H1 (cell line): ENCODE measurements at regions not wholly inside any gene's neighbourhood (a gene's known extent, or its start where the extent isn't known, plus 50 kb on each side); places are given as distances from the start of the nearest gene placed in this dataset.

ENCODE experiments used
- CTCF ChIA-PET: fragments of 300-600 bp; sonication (Branson Sonifier 250); formaldehyde crosslinking; loops from one replicate; lab custom pipeline; 2021; ENCODE audit not compliant: partially characterized antibody; lab: Charles Lee
- POLR2A ChIA-PET: fragments of 300-600 bp; sonication (Branson Sonifier 250); formaldehyde crosslinking; loops from one replicate; lab custom pipeline; 2021; ENCODE audit warnings: inconsistent platforms; ENCODE audit not compliant: partially characterized antibody; lab: Charles Lee
- DNase-seq, 2 experiments: peaks; one replicate each; pipeline versions ENCODE4 v3.0.0 to v3.0.0-alpha.2; 2010 to 2022; ENCODE audit warnings: low spot score in 2 of 2, low read depth in 1 of 2, mixed read lengths in 1 of 2
- FAIRE-seq: peaks from 2 replicates; lab custom pipeline; 2011; peaks lifted over from hg19 to GRCh38; lab: Jason Lieb, UNC
- H2AFZ ChIP-seq: 2 replicates; pipeline ENCODE4 v1.8.1; 2012; ENCODE audit warnings: low read length, inconsistent platforms
- H2AK5ac ChIP-seq: 2 replicates; pipeline ENCODE4 v1.6.1; 2013; ENCODE audit warnings: low read depth, low read length
- H2BK120ac ChIP-seq: replicated peaks from 2 replicates; pipeline ENCODE3; 2013; ENCODE audit warnings: low read depth, low read length, inconsistent platforms
- H2BK12ac ChIP-seq: 2 replicates; pipeline ENCODE4 v1.6.1; 2013; ENCODE audit warnings: low read depth, low read length
- H2BK15ac ChIP-seq: 2 replicates; pipeline ENCODE4 v1.6.1; 2013; ENCODE audit warnings: low read length
- H2BK20ac ChIP-seq: 2 replicates; pipeline ENCODE4 v1.6.1; 2013; ENCODE audit warnings: low read length
- H2BK5ac ChIP-seq: 2 replicates; pipeline ENCODE4 v1.6.1; 2013; ENCODE audit warnings: low read depth, low read length
- H3K14ac ChIP-seq: 2 replicates; pipeline ENCODE4 v1.6.1; 2013; ENCODE audit warnings: inconsistent platforms; ENCODE audit not compliant: insufficient read length
- H3K18ac ChIP-seq: 2 replicates; pipeline ENCODE4 v1.6.1; 2013; ENCODE audit warnings: low read length; ENCODE audit errors: extremely low read depth
- H3K23ac ChIP-seq: 2 replicates; pipeline ENCODE4 v1.6.1; 2013; ENCODE audit warnings: inconsistent platforms; ENCODE audit not compliant: insufficient read length
- H3K23me2 ChIP-seq: 2 replicates; pipeline ENCODE4 v1.6.1; 2013; ENCODE audit warnings: low read depth, low read length
- H3K27ac ChIP-seq: 2 replicates; pipeline ENCODE4 v1.6.1; 2011; ENCODE audit warnings: low read depth, low read length, inconsistent platforms
- H3K27me3 ChIP-seq, 4 experiments: replicated peaks in 1 of 4; 1 replicate in 1 of 4; 2 replicates in 3 of 4; pipeline versions ENCODE4 v1.6.1 to v1.8.1; 2011 to 2013; ENCODE audit warnings: low read length in 3 of 4, mild to moderate bottlenecking in 3 of 4, inconsistent platforms in 2 of 4, mixed read lengths in 2 of 4, moderate library complexity in 1 of 4; ENCODE audit not compliant: control insufficient read depth in 3 of 4, insufficient read depth in 3 of 4; ENCODE audit errors: extremely low read depth in 1 of 4
- H3K36me3 ChIP-seq, 4 experiments: 2 replicates each; pipeline versions ENCODE4 v1.6.1 to v1.8.1; 2011 to 2013; ENCODE audit warnings: mild to moderate bottlenecking in 4 of 4, low read length in 3 of 4, moderate library complexity in 2 of 4, control low read depth in 1 of 4, inconsistent platforms in 1 of 4; ENCODE audit not compliant: insufficient read depth in 4 of 4, control insufficient read depth in 2 of 4
- H3K4ac ChIP-seq: replicated peaks from 2 replicates; pipeline ENCODE3; 2013; ENCODE audit warnings: low read length, low read depth, mixed read lengths, inconsistent platforms; ENCODE audit not compliant: insufficient read length
- H3K4me1 ChIP-seq, 4 experiments: replicated peaks in 1 of 4; 1 replicate in 1 of 4; 2 replicates in 3 of 4; pipeline versions ENCODE4 v1.6.1 to v1.8.1; 2011 to 2013; ENCODE audit warnings: low read length in 3 of 4, inconsistent platforms in 2 of 4, mixed read lengths in 1 of 4; ENCODE audit not compliant: insufficient read depth in 4 of 4, control insufficient read depth in 3 of 4
- H3K4me2 ChIP-seq, 2 experiments: 2 replicates each; pipeline versions ENCODE4 v1.6.1 to v1.8.1; 2011 to 2013; ENCODE audit warnings: low read depth in 2 of 2, low read length in 2 of 2, control low read depth in 1 of 2, inconsistent platforms in 1 of 2, mild to moderate bottlenecking in 1 of 2; ENCODE audit not compliant: insufficient read depth in 1 of 2
- H3K4me3 ChIP-seq, 4 experiments: fragments of 200-600, 300-600 bp in 1 of 4; sonication (generic), shearing (Covaris generic), sonication (Bioruptor Twin) in 1 of 4; 2 replicates each; pipeline versions ENCODE4 v1.5.1 to v1.8.1; 2011 to 2016; ENCODE audit warnings: low read length in 4 of 4, low read depth in 3 of 4, control low read depth in 2 of 4, inconsistent platforms in 2 of 4, mild to moderate bottlenecking in 2 of 4, mixed read lengths in 1 of 4, moderate library complexity in 1 of 4; ENCODE audit not compliant: insufficient read depth in 2 of 4; ENCODE audit errors: extremely low read depth in 1 of 4
- H3K56ac ChIP-seq: replicated peaks from 2 replicates; pipeline ENCODE3; 2013; ENCODE audit warnings: low read depth, mild to moderate bottlenecking, mixed read lengths, low read length, inconsistent platforms; ENCODE audit not compliant: insufficient read length
- H3K79me1 ChIP-seq: 2 replicates; pipeline ENCODE4 v1.6.1; 2013; ENCODE audit warnings: low read depth, low read length, control low read depth
- H3K79me2 ChIP-seq, 2 experiments: 2 replicates each; pipeline versions ENCODE4 v1.6.1 to v1.8.1; 2012 to 2013; ENCODE audit warnings: low read length in 2 of 2, mild to moderate bottlenecking in 2 of 2, inconsistent platforms in 1 of 2; ENCODE audit not compliant: insufficient read depth in 2 of 2, control insufficient read depth in 1 of 2
- H3K9ac ChIP-seq, 4 experiments: replicated peaks in 1 of 4; 1 replicate in 1 of 4; 2 replicates in 3 of 4; pipeline versions ENCODE4 v1.6.1 to v1.8.1; 2011 to 2013; ENCODE audit warnings: low read depth in 3 of 4, low read length in 3 of 4, control low read depth in 2 of 4, mild to moderate bottlenecking in 2 of 4, moderate library complexity in 2 of 4, inconsistent platforms in 1 of 4; ENCODE audit errors: extremely low read depth in 1 of 4
- H3K9me3 ChIP-seq, 2 experiments: 2 replicates each; pipeline versions ENCODE4 v1.6.1 to v1.8.1; 2012 to 2013; ENCODE audit warnings: mild to moderate bottlenecking in 2 of 2, moderate library complexity in 2 of 2, control low read depth in 1 of 2, inconsistent platforms in 1 of 2, low read depth in 1 of 2, low read length in 1 of 2, mixed read lengths in 1 of 2; ENCODE audit not compliant: insufficient read depth in 2 of 2
- H4K20me1 ChIP-seq, 2 experiments: replicated peaks in 1 of 2; 2 replicates each; pipeline versions ENCODE3 to v1.8.1; 2011 to 2013; ENCODE audit warnings: inconsistent platforms in 2 of 2, low read length in 2 of 2, mild to moderate bottlenecking in 1 of 2; ENCODE audit not compliant: insufficient read depth in 2 of 2, control insufficient read depth in 1 of 2
- H4K5ac ChIP-seq: 2 replicates; pipeline ENCODE4 v1.6.1; 2013; ENCODE audit warnings: low read length, low read depth, mixed read lengths, inconsistent platforms; ENCODE audit not compliant: insufficient read length
- H4K8ac ChIP-seq: 2 replicates; pipeline ENCODE4 v1.8.0; 2013; ENCODE audit warnings: mild to moderate bottlenecking, moderate library complexity, low read length, inconsistent platforms; ENCODE audit not compliant: insufficient read depth; ENCODE audit errors: extremely low read depth
- H4K91ac ChIP-seq: replicated peaks from 2 replicates; pipeline ENCODE3; 2013; ENCODE audit warnings: low read length, mixed read lengths, inconsistent platforms; ENCODE audit not compliant: insufficient read length
- BACH1 ChIP-seq: IDR thresholded peaks from 2 replicates; pipeline ENCODE4 v1.6.1; 2012; ENCODE audit warnings: low read length, improper control_type of control experiment
- CHD1 ChIP-seq: IDR thresholded peaks from 2 replicates; pipeline ENCODE4 v1.6.1; 2012; ENCODE audit warnings: low read depth, low read length, improper control_type of control experiment
- E2F6 ChIP-seq: IDR thresholded peaks from 2 replicates; pipeline ENCODE4 v1.6.1; 2012; ENCODE audit warnings: inconsistent platforms
- HDAC6 ChIP-seq: IDR thresholded peaks from one replicate; pipeline ENCODE4 v1.7.1; 2012; ENCODE audit warnings: low read depth, mild to moderate bottlenecking, inconsistent platforms, low read length, moderate library complexity
- KDM1A ChIP-seq: fragments of 200-600, 300-600 bp; sonication (generic); IDR thresholded peaks from 2 replicates; pipeline ENCODE4 v1.7.1; 2016; ENCODE audit warnings: mild to moderate bottlenecking, low read length, borderline replicate concordance
- NANOG ChIP-seq: IDR thresholded peaks from 2 replicates; pipeline ENCODE4 v1.6.1; 2011; ENCODE audit warnings: low read length, low read depth, mild to moderate bottlenecking, inconsistent platforms; ENCODE audit not compliant: insufficient read depth, poor library complexity, severe bottlenecking
- NRF1 ChIP-seq: IDR thresholded peaks from 2 replicates; pipeline ENCODE4 v1.6.1; 2011; ENCODE audit warnings: mild to moderate bottlenecking, low read depth, low read length, improper control_type of control experiment
- SIN3A ChIP-seq, 2 experiments: IDR thresholded peaks in 1 of 2; conservative IDR thresholded peaks in 1 of 2; 2 replicates each; pipeline ENCODE4 v1.6.1; 2011 to 2012; ENCODE audit warnings: low read length in 2 of 2, improper control_type of control experiment in 1 of 2, low read depth in 1 of 2, mild to moderate bottlenecking in 1 of 2
- SP4 ChIP-seq: IDR thresholded peaks from 2 replicates; pipeline ENCODE4 v1.6.1; 2012; ENCODE audit warnings: low read length, inconsistent platforms
- USF2 ChIP-seq: IDR thresholded peaks from 2 replicates; pipeline ENCODE4 v1.6.1; 2011; ENCODE audit warnings: low read length, improper control_type of control experiment
- ZNF274 ChIP-seq: IDR thresholded peaks from 2 replicates; pipeline ENCODE4 v1.7.0; 2012; ENCODE audit warnings: low read length, borderline replicate concordance; ENCODE audit errors: extremely low read depth
- WGBS, 2 experiments: shearing (Covaris generic) in 1 of 2; methylation state at CpG; one replicate each; pipeline versions ENCODE4 v1.1.6 to v1.1.7; 2013 to 2015; ENCODE audit warnings: low lambda C conversion rate in 2 of 2, mixed read lengths in 2 of 2, inconsistent platforms in 1 of 2, low coverage in 1 of 2, missing lambda C conversion rate in 1 of 2; ENCODE audit not compliant: insufficient replicate concordance in 2 of 2, insufficient coverage in 1 of 2, insufficient read length in 1 of 2; ENCODE audit errors: extremely low coverage in 1 of 2, missing lambda C conversion rate in 1 of 2; 5-methylcytosine and 5-hydroxymethylcytosine counted together

- Histone ChIP-seq H2BK15ac (no peak overlapping the region), H3K23me2 (no peaks in the 10 kb centered on the region), H3K4me1 (no peaks in the 10 kb centered on the region), H2BK5ac (no peak overlapping the region), H3K4me3 (no peak overlapping the region), H4K8ac (no peak overlapping the region), H2AFZ (no peak overlapping the region), H3K56ac (no peak overlapping the region), H3K79me2 (no peaks in the 10 kb centered on the region), H3K36me3 (no peaks in the 10 kb centered on the region), H2BK120ac (no peak overlapping the region), H4K20me1 (no peaks in the 10 kb centered on the region), H3K4ac (no peak overlapping the region), H2AK5ac (no peak overlapping the region), H4K91ac (no peak overlapping the region), H3K14ac (no peak overlapping the region), H3K4me2 (no peak overlapping the region), H2BK20ac (no peak overlapping the region), H4K5ac (no peak overlapping the region), H3K27me3 (no peaks in the 10 kb centered on the region), H2BK12ac (no peak overlapping the region), H3K9ac (no peak overlapping the region), H3K27ac (no peak overlapping the region), H3K9me3 (no peaks in the 10 kb centered on the region), H3K23ac (no peak overlapping the region), H3K18ac (no peak overlapping the region), H3K79me1 (no peaks in the 10 kb centered on the region)
- CTCF ChIA-PET: interaction anchor here (1.1 to 1.7 kb wide), 2 partner anchors 11 to 33 kb away, joined by 3 to 5 read pairs; no protein-coding TSS in a partner anchor
- POLR2A ChIA-PET: interaction anchor here (1.2 kb wide), 1 partner anchor 11 kb away, joined by 3 read pairs; no protein-coding TSS in a partner anchor
- WGBS, 2 experiments: 86% methylated on average over 7 of the region's 7 CpGs; no CpG with 5 or more reads in 1 of the 2 experiments
- FAIRE-seq (no peak), DNase-seq (no peak)
- TF ChIP-seq KDM1A (no peak), HDAC6 (no peak), SP4 (no peak), NANOG (no peak), NRF1 (no peak), CHD1 (no peak), BACH1 (no peak), SIN3A (conservative IDR thresholded peaks at IDR 0.05 in 1 of 2, IDR thresholded peaks at IDR 0.05 in 1 of 2; ENCODE audit: low read depth in 1 of 2, low read length in 2 of 2) (no peak), E2F6 (no peak), USF2 (no peak), ZNF274 (no peak)
Measured at GRCh38 chr22:20637750-20638506, 130.5 kb downstream of the MED15 start.
